OCI-LY1 (cell line): ENCODE measurements at regions not wholly inside any gene's neighbourhood (a gene's known extent, or its start where the extent isn't known, plus 50 kb on each side); places are given as distances from the start of the nearest gene placed in this dataset.

Experiments used
- CTCF ChIP-seq: fragments of 200-600 bp; sonication (generic), shearing (Covaris generic); IDR thresholded peaks from 2 replicates; pipeline ENCODE4 v1.5.1; 2017; ENCODE audit warnings: mild to moderate bottlenecking, antibody characterized with exemption, low read length, moderate library complexity, mixed read lengths
- EZH2 ChIP-seq: fragments of 200-600 bp; sonication (generic), shearing (Covaris generic); IDR thresholded peaks from 2 replicates; pipeline ENCODE4 v1.8.0; 2017; ENCODE audit warnings: borderline replicate concordance, mixed run types, mild to moderate bottlenecking, antibody characterized with exemption, low read length, moderate library complexity, mixed read lengths

GRCh38 chr15:36356978-36357601 is 222.3 kb upstream of the CDIN1 start:
- no peak for TF ChIP-seq CTCF
- TF ChIP-seq EZH2, result no peak
